ENCODE measurements at regions not wholly inside any gene's neighbourhood (a gene's known extent, or its start where the extent isn't known, plus 50 kb on each side); places are given as distances from the start of the nearest gene placed in this dataset.

GRCh38 chr6:126716826-126717509, 377.1 kb downstream of the CENPW start (continued):
- no peak for TF ChIP-seq ZNF138 (tag by site-specific recombination; IDR thresholded peaks at IDR 0.05; ENCODE audit: borderline replicate concordance)
- no peak for TF ChIP-seq ZBTB10 (tag by site-specific recombination; IDR thresholded peaks at IDR 0.05)
- no peak for TF ChIP-seq ZBTB49 (tag by site-specific recombination; IDR thresholded peaks at IDR 0.05; ENCODE audit: low read depth)
- TF ChIP-seq ZNF580 (tag by site-specific recombination; IDR thresholded peaks at IDR 0.05) = no peak
- TF ChIP-seq ZNF830 (tag by site-specific recombination; IDR thresholded peaks at IDR 0.05; ENCODE audit: low read depth) = no peak
- TF ChIP-seq ZNF560 (tag by site-specific recombination; IDR thresholded peaks at IDR 0.05; ENCODE audit: borderline replicate concordance) = no peak
- TF ChIP-seq MZF1 (tag by site-specific recombination; IDR thresholded peaks at IDR 0.05; ENCODE audit: borderline replicate concordance) = 0 out of 2 replicates have a peak, but pooled peaks have one; percentile 23
- no peak for TF ChIP-seq ZNF768 (tag by site-specific recombination; IDR thresholded peaks at IDR 0.05)
- TF ChIP-seq ZNF610 (tag by site-specific recombination; IDR thresholded peaks at IDR 0.05; ENCODE audit: borderline replicate concordance) = no peak
- TF ChIP-seq ZNF155 (tag by site-specific recombination; IDR thresholded peaks at IDR 0.05) = no peak
- peak; percentile 66 for TF ChIP-seq FEZF1 (tag by site-specific recombination; IDR thresholded peaks at IDR 0.05)
- peak; percentile 87 for TF ChIP-seq PRDM4 (tag by site-specific recombination; IDR thresholded peaks at IDR 0.05)
- no peak for TF ChIP-seq ZNF629 (tag by site-specific recombination; IDR thresholded peaks at IDR 0.05)
- no peak for TF ChIP-seq ZNF157 (tag by site-specific recombination; IDR thresholded peaks at IDR 0.05)
- TF ChIP-seq ZNF776 (tag by site-specific recombination; IDR thresholded peaks at IDR 0.05; ENCODE audit: borderline replicate concordance) = no peak
- no peak for TF ChIP-seq HOXD13 (CRISPR knock-in tag; IDR thresholded peaks at IDR 0.05; ENCODE audit: borderline replicate concordance)
- TF ChIP-seq ZNF394 (tag by site-specific recombination; IDR thresholded peaks at IDR 0.05; ENCODE audit: borderline replicate concordance) = no peak
- no peak for TF ChIP-seq ZNF529 (tag by site-specific recombination; IDR thresholded peaks at IDR 0.05; ENCODE audit: insufficient replicate concordance)
- no peak for TF ChIP-seq RBAK (tag by site-specific recombination; IDR thresholded peaks at IDR 0.05)
- no peak for TF ChIP-seq ZNF791 (tag by site-specific recombination; IDR thresholded peaks at IDR 0.05)
- TF ChIP-seq ZSCAN23 (tag by site-specific recombination; IDR thresholded peaks at IDR 0.05) = no peak
- no peak for TF ChIP-seq ZNF18 (tag by site-specific recombination; IDR thresholded peaks at IDR 0.05)
- TF ChIP-seq ZNF146 (tag by site-specific recombination; IDR thresholded peaks at IDR 0.05) = no peak
- no peak for TF ChIP-seq ZNF473 (tag by site-specific recombination; IDR thresholded peaks at IDR 0.05)
- no peak for TF ChIP-seq ZNF707 (tag by site-specific recombination; IDR thresholded peaks at IDR 0.05)
- TF ChIP-seq ZNF585B (tag by site-specific recombination; IDR thresholded peaks at IDR 0.05) = no peak
- no peak for TF ChIP-seq SETDB1 (IDR thresholded peaks at IDR 0.05; ENCODE audit: insufficient read length, low read length)
- TF ChIP-seq ELK4 (IDR thresholded peaks at IDR 0.05; ENCODE audit: borderline replicate concordance, low read depth, low read length) = no peak
- TF ChIP-seq SCRT1 (tag by site-specific recombination; IDR thresholded peaks at IDR 0.05; ENCODE audit: borderline replicate concordance) = no peak

All from HEK293 (cell line).